Adrenal gland (tissue), 9 donors: ENCODE measurements at regions not wholly inside any gene's neighbourhood (a gene's known extent, or its start where the extent isn't known, plus 50 kb on each side); places are given as distances from the start of the nearest gene placed in this dataset.

Experiments
- DNase-seq, 7 donors: peaks; one replicate each; pipeline ENCODE4 v3.0.0-alpha.2; 2019 to 2020
- H3K27ac ChIP-seq, 5 donors: fragments of 200-600 bp; sonication (generic) in 4 of 5; 1 replicate in 3 of 5; 2 replicates in 2 of 5; pipeline versions ENCODE4 v1.5.1 to v1.8.0; 2016 to 2020; ENCODE audit warnings: mild to moderate bottlenecking in 1 of 5
- H3K27me3 ChIP-seq: fragments of 200-600 bp; 2 replicates; pipeline ENCODE4 v1.8.0; 2021
- H3K36me3 ChIP-seq, 2 donors: fragments of 200-600 bp; replicated peaks in 1 of 2; 1 replicate in 1 of 2; 2 replicates in 1 of 2; pipeline versions ENCODE4 v1.5.1 to v1.8.0; 2018 to 2022
- H3K4me1 ChIP-seq, 2 donors: fragments of 200-600 bp; replicated peaks in 1 of 2; 1 replicate in 1 of 2; 2 replicates in 1 of 2; pipeline versions ENCODE4 v1.5.1 to v1.8.0; 2018 to 2021
- H3K4me3 ChIP-seq, 4 donors: fragments of 200-600 bp; sonication (generic) in 3 of 4; one replicate each; pipeline ENCODE4 v1.5.1; 2016 to 2018
- H3K9me3 ChIP-seq, 3 donors: fragments of 200-600 bp; sonication (generic) in 1 of 3; replicated peaks in 1 of 3; 1 replicate in 2 of 3; 2 replicates in 1 of 3; pipeline versions ENCODE4 v1.5.1 to v1.8.0; 2016 to 2021
- POLR2A ChIP-seq, 2 donors: fragments of 450-650 bp; IDR thresholded peaks; one replicate each; pipeline ENCODE4 v1.6.1; 2017; ENCODE audit warnings: antibody characterized with exemption in 2 of 2, mild to moderate bottlenecking in 2 of 2, moderate library complexity in 1 of 2
- WGBS, 4 donors: extraction: QIAGEN DNeasy Blood & Tissue Kit in 2 of 4; methylation state at CpG; one replicate each; pipeline versions ENCODE4 v1.1.5 to v1.1.7; 2013 to 2017; 5-methylcytosine and 5-hydroxymethylcytosine counted together
- intact Hi-C, 2 donors: fragments of 100-400 bp; cut with DNase I; formaldehyde crosslinking; loops; one replicate each; pipeline versions ENCODE4 v1.14.1 to v1.15.0; 2022 to 2023
- TF ChIP-seq, protein P1 (sequence below), 6 experiments: fragments of 450-650 bp in 4 of 6; fragments of 200-600 bp in 2 of 6; sonication (generic) in 1 of 6; IDR thresholded peaks; 1 replicate in 5 of 6; 2 replicates in 1 of 6; pipeline versions ENCODE4 v1.5.1 to v1.8.0; 2016 to 2021; ENCODE audit warnings: antibody characterized with exemption in 6 of 6, mild to moderate bottlenecking in 2 of 6, moderate library complexity in 1 of 6
- donor health status: healthy with polysubstance abuse.
- donor health status: Bipolar disorder and iron deficiency.
- donor health status: DM: yes; HTN: yes; CAD: no.
- donor health status: DM: no; HTN: no; CAD: no.
- donor health status: DM: no; HTN: no; CAD: no.

GRCh38 chr2:66679442-66679841 is 244.5 kb downstream of the MEIS1 start:
- intact Hi-C loops: no loop called here
- DNase-seq: no peak
- no peaks in the 10 kb centered on the region for H3K9me3 ChIP-seq
- H3K36me3 ChIP-seq: no peaks in the 10 kb centered on the region
- 71 to 85% (median 78%) methylated on average over 2 of the region's 2 CpGs for WGBS, 4 donors
- H3K27me3 ChIP-seq: no peaks in the 10 kb centered on the region
- TF ChIP-seq, protein P1, sequence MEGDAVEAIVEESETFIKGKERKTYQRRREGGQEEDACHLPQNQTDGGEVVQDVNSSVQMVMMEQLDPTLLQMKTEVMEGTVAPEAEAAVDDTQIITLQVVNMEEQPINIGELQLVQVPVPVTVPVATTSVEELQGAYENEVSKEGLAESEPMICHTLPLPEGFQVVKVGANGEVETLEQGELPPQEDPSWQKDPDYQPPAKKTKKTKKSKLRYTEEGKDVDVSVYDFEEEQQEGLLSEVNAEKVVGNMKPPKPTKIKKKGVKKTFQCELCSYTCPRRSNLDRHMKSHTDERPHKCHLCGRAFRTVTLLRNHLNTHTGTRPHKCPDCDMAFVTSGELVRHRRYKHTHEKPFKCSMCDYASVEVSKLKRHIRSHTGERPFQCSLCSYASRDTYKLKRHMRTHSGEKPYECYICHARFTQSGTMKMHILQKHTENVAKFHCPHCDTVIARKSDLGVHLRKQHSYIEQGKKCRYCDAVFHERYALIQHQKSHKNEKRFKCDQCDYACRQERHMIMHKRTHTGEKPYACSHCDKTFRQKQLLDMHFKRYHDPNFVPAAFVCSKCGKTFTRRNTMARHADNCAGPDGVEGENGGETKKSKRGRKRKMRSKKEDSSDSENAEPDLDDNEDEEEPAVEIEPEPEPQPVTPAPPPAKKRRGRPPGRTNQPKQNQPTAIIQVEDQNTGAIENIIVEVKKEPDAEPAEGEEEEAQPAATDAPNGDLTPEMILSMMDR (IDR thresholded peaks at IDR 0.05): no peak
- no peak for TF ChIP-seq POLR2A (IDR thresholded peaks at IDR 0.05)
- no peak overlapping the region for H3K4me3 ChIP-seq
- no peak overlapping the region for H3K27ac ChIP-seq
- peaks cover 13 to 21% of the 10 kb centered on the region in 2 donors for H3K4me1 ChIP-seq

DNA sequence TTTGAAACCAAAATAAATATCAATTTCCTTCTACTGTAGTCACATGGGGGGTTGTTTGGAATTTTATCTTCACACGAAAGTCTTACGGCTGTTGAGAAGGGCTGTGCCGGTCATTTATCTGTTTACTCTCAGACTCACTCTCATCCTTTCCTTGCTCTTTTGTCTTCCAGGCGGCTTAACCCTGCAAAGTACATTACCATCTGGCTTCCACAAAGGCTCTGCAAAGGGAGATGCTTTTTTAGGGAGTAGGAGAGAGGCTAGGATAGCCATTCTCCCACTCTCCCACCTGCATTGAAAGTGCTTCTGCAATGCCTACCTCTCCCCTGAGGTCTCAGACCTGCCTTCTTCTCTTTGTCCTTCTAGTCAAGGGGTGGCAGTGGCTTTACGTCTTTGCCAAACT is 247.6 kb downstream of the MEIS1 start:
- Histone ChIP-seq H3K36me3 (no peaks in the 10 kb centered on the region), H3K27ac (peak overlapping the region; percentile 44 to 87 (median 82)), H3K9me3 (no peaks in the 10 kb centered on the region), H3K4me1 (peaks cover 13 to 26% of the 10 kb centered on the region in 2 donors), H3K27me3 (no peaks in the 10 kb centered on the region), H3K4me3 (peak overlapping the region in 1 of 4 donors; percentile 22)
- DNase-seq: no peak
- intact Hi-C loops: loop anchor here in 1 of 2 donors (10.0 kb wide), 1 partner anchor 98 kb away; no protein-coding TSS in a partner anchor
- TF ChIP-seq, protein P1 (IDR thresholded peaks at IDR 0.05): no peak
- TF ChIP-seq POLR2A (IDR thresholded peaks at IDR 0.05): no peak
- 51 to 67% (median 59%) methylated on average over 5 of the region's 5 CpGs for WGBS, 4 donors

DNA sequence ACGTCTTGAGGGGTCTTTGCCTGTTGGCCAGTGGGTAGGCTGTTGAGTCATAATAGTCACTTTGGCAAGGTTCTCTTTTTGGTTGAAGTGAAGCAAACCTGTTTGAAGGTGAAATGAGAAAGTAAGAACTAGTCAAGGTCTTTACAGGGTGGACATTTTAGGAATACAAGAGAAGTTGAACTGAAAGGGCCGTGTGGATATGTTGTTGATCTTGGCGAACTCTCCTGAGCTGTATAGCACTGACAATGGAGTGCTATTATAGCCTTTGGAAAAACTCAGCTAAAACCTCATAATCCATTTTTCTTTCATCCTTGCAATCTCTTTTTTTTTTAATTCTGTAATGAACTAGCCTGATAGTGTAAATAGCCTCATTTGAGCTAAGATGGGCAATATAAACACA is 248.1 kb downstream of the MEIS1 start:
- no peak for TF ChIP-seq POLR2A (IDR thresholded peaks at IDR 0.05)
- TF ChIP-seq, protein P1 (IDR thresholded peaks at IDR 0.05): no peak
- Histone ChIP-seq H3K9me3 (no peaks in the 10 kb centered on the region), H3K36me3 (no peaks in the 10 kb centered on the region), H3K4me3 (peak overlapping the region in 2 of 4 donors; percentile 2 to 22), H3K27me3 (no peaks in the 10 kb centered on the region), H3K4me1 (peaks cover 13 to 26% of the 10 kb centered on the region in 2 donors), H3K27ac (peak overlapping the region; percentile 44 to 87 (median 82))
- WGBS, 4 donors: 38 to 48% (median 41%) methylated on average over 3 of the region's 3 CpGs
- intact Hi-C loops: loop anchor here in 1 of 2 donors (10.0 kb wide), 1 partner anchor 98 kb away; no protein-coding TSS in a partner anchor
- DNase-seq: no peak

- peak; percentile 77 to 91 (median 87) for DNase-seq
- no peaks in the 10 kb centered on the region for H3K9me3 ChIP-seq
- H3K36me3 ChIP-seq: no peaks in the 10 kb centered on the region
- peak overlapping the region; percentile 44 to 87 (median 82) for H3K27ac ChIP-seq
- peak in 1 of 2 donors; percentile 9 for TF ChIP-seq POLR2A (IDR thresholded peaks at IDR 0.05)
- TF ChIP-seq, protein P1 (IDR thresholded peaks at IDR 0.05): no peak
- H3K4me1 ChIP-seq: peaks cover 13 to 26% of the 10 kb centered on the region in 2 donors
- WGBS, 4 donors: 8 to 29% (median 19%) methylated on average over 3 of the region's 3 CpGs
- intact Hi-C loops: loop anchor here in 1 of 2 donors (10.0 kb wide), 1 partner anchor 99 kb away; no protein-coding TSS in a partner anchor
- H3K27me3 ChIP-seq: no peaks in the 10 kb centered on the region
- H3K4me3 ChIP-seq: peak overlapping the region in 1 of 4 donors; percentile 22
Observed at GRCh38 chr2:66683599-66683998, 248.7 kb downstream of the MEIS1 start.
